Fibroblast of lung (primary cell): ENCODE measurements at regions not wholly inside any gene's neighbourhood (a gene's known extent, or its start where the extent isn't known, plus 50 kb on each side); places are given as distances from the start of the nearest gene placed in this dataset.

ENCODE experiments used
- DNase-seq, 2 donors: peaks; one replicate each; pipeline versions ENCODE4 v3.0.0 to v3.0.0-alpha.2; 2010; ENCODE audit warnings: low read depth in 2 of 2
- H2AFZ ChIP-seq: 2 replicates; pipeline ENCODE4 v1.5.1; 2012; ENCODE audit warnings: low read length, control low read depth, inconsistent platforms
- H3K27ac ChIP-seq: 2 replicates; pipeline ENCODE4 v1.5.1; 2011; ENCODE audit warnings: low read length, control low read depth; ENCODE audit not compliant: insufficient read depth
- H3K27me3 ChIP-seq: 2 replicates; pipeline ENCODE4 v1.5.1; 2011; ENCODE audit warnings: mild to moderate bottlenecking, low read length; ENCODE audit not compliant: control insufficient read depth, insufficient read depth
- H3K36me3 ChIP-seq: 2 replicates; pipeline ENCODE4 v1.5.1; 2011; ENCODE audit warnings: low read length; ENCODE audit not compliant: control insufficient read depth, insufficient read depth
- H3K4me1 ChIP-seq: 2 replicates; pipeline ENCODE4 v1.5.1; 2011; ENCODE audit warnings: low read length; ENCODE audit not compliant: control insufficient read depth, insufficient read depth; ENCODE audit errors: extremely low read depth
- H3K4me2 ChIP-seq: 2 replicates; pipeline ENCODE4 v1.5.1; 2011; ENCODE audit warnings: low read length, control low read depth; ENCODE audit not compliant: insufficient read depth; ENCODE audit errors: extremely low read depth
- H3K4me3 ChIP-seq, 4 experiments: fragments of 200-600 bp in 1 of 4; sonication (generic) in 1 of 4; replicated peaks in 1 of 4; 2 replicates each; pipeline ENCODE4 v1.5.1; 2011 to 2016; ENCODE audit warnings: low read length in 4 of 4, low read depth in 3 of 4, mild to moderate bottlenecking in 3 of 4, control low read depth in 2 of 4, inconsistent platforms in 1 of 4, mixed read lengths in 1 of 4; ENCODE audit not compliant: insufficient read depth in 1 of 4; ENCODE audit errors: control extremely low read depth in 1 of 4
- H3K79me2 ChIP-seq: 2 replicates; pipeline ENCODE4 v1.5.1; 2012; ENCODE audit warnings: mild to moderate bottlenecking, low read length, inconsistent platforms; ENCODE audit not compliant: control insufficient read depth, insufficient read depth
- H3K9ac ChIP-seq: 2 replicates; pipeline ENCODE4 v1.5.1; 2011; ENCODE audit warnings: mild to moderate bottlenecking, low read length, control low read depth; ENCODE audit not compliant: insufficient read depth
- H3K9me3 ChIP-seq: 2 replicates; pipeline ENCODE4 v1.5.1; 2012; ENCODE audit warnings: low read depth, low read length; ENCODE audit not compliant: control insufficient read depth, insufficient read depth
- H4K20me1 ChIP-seq: 2 replicates; pipeline ENCODE4 v1.5.1; 2011; ENCODE audit warnings: low read length; ENCODE audit not compliant: control insufficient read depth, insufficient read depth; ENCODE audit errors: extremely low read depth
- EZH2 ChIP-seq: IDR thresholded peaks from 2 replicates; pipeline ENCODE4 v1.5.1; 2012; ENCODE audit warnings: low read length, control low read depth, mild to moderate bottlenecking; ENCODE audit errors: missing control alignments
- TF ChIP-seq, protein P1 (sequence below), 2 donors: IDR thresholded peaks in 1 of 2; conservative IDR thresholded peaks in 1 of 2; 1 replicate in 1 of 2; 2 replicates in 1 of 2; pipeline ENCODE4 v1.5.1; 2011 to 2012; ENCODE audit warnings: low read length in 2 of 2, control low read depth in 1 of 2, inconsistent platforms in 1 of 2, low read depth in 1 of 2, mild to moderate bottlenecking in 1 of 2

- H3K9ac ChIP-seq: no peak overlapping the region
- no peaks in the 10 kb centered on the region for H4K20me1 ChIP-seq
- no peaks in the 10 kb centered on the region for H3K9me3 ChIP-seq
- no peaks in the 10 kb centered on the region for H3K4me1 ChIP-seq
- no peak overlapping the region for H3K27ac ChIP-seq
- H3K36me3 ChIP-seq: no peaks in the 10 kb centered on the region
- H2AFZ ChIP-seq: no peak overlapping the region
- no peak for TF ChIP-seq EZH2
- TF ChIP-seq, protein P1, sequence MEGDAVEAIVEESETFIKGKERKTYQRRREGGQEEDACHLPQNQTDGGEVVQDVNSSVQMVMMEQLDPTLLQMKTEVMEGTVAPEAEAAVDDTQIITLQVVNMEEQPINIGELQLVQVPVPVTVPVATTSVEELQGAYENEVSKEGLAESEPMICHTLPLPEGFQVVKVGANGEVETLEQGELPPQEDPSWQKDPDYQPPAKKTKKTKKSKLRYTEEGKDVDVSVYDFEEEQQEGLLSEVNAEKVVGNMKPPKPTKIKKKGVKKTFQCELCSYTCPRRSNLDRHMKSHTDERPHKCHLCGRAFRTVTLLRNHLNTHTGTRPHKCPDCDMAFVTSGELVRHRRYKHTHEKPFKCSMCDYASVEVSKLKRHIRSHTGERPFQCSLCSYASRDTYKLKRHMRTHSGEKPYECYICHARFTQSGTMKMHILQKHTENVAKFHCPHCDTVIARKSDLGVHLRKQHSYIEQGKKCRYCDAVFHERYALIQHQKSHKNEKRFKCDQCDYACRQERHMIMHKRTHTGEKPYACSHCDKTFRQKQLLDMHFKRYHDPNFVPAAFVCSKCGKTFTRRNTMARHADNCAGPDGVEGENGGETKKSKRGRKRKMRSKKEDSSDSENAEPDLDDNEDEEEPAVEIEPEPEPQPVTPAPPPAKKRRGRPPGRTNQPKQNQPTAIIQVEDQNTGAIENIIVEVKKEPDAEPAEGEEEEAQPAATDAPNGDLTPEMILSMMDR (conservative IDR thresholded peaks at IDR 0.05 in 1 of 2, IDR thresholded peaks at IDR 0.05 in 1 of 2; ENCODE audit: low read depth in 1 of 2, low read length in 2 of 2): no peak
- H3K79me2 ChIP-seq: no peaks in the 10 kb centered on the region
- no peak overlapping the region for H3K4me3 ChIP-seq
- H3K4me2 ChIP-seq: no peak overlapping the region
- H3K27me3 ChIP-seq: no peaks in the 10 kb centered on the region
- DNase-seq: no peak
Observed at GRCh38 chr9:106456581-106456980, 406.4 kb upstream of the ZNF462 start.

GRCh38 chr9:106467113-106467864 lies 395.7 kb upstream of the ZNF462 start:
- TF ChIP-seq, protein P1 (conservative IDR thresholded peaks at IDR 0.05 in 1 of 2, IDR thresholded peaks at IDR 0.05 in 1 of 2; ENCODE audit: low read depth in 1 of 2, low read length in 2 of 2): no peak
- no peak for TF ChIP-seq EZH2
- Histone ChIP-seq H3K27ac (no peak overlapping the region), H4K20me1 (no peaks in the 10 kb centered on the region), H3K9me3 (no peaks in the 10 kb centered on the region), H3K36me3 (no peaks in the 10 kb centered on the region), H3K27me3 (no peaks in the 10 kb centered on the region), H3K79me2 (no peaks in the 10 kb centered on the region), H3K4me3 (no peak overlapping the region), H3K9ac (no peak overlapping the region), H3K4me1 (no peaks in the 10 kb centered on the region), H3K4me2 (no peak overlapping the region), H2AFZ (no peak overlapping the region)
- no peak for DNase-seq

GRCh38 chr9:106467865-106468164 lies 395.2 kb upstream of the ZNF462 start:
- no peak overlapping the region for H3K4me3 ChIP-seq
- H3K4me2 ChIP-seq: no peak overlapping the region
- H3K36me3 ChIP-seq: no peaks in the 10 kb centered on the region
- no peaks in the 10 kb centered on the region for H3K27me3 ChIP-seq
- H3K4me1 ChIP-seq: no peaks in the 10 kb centered on the region
- TF ChIP-seq, protein P1 (conservative IDR thresholded peaks at IDR 0.05 in 1 of 2, IDR thresholded peaks at IDR 0.05 in 1 of 2; ENCODE audit: low read depth in 1 of 2, low read length in 2 of 2): no peak
- no peak for TF ChIP-seq EZH2
- no peaks in the 10 kb centered on the region for H3K9me3 ChIP-seq
- H3K27ac ChIP-seq: no peak overlapping the region
- no peaks in the 10 kb centered on the region for H4K20me1 ChIP-seq
- no peaks in the 10 kb centered on the region for H3K79me2 ChIP-seq
- DNase-seq: no peak
- H3K9ac ChIP-seq: no peak overlapping the region
- H2AFZ ChIP-seq: no peak overlapping the region
